Nephron (organoid): ENCODE measurements at regions not wholly inside any gene's neighbourhood (a gene's known extent, or its start where the extent isn't known, plus 50 kb on each side); places are given as distances from the start of the nearest gene placed in this dataset.
"Not testable (repeated sequence)": the region's sequence is repeated elsewhere in the genome, so short reads cannot be mapped to it uniquely, and the experiment has no call there.

Experiments used
- H3K27ac Mint-ChIP-seq, 3 experiments: 2 replicates each; pipeline ENCODE4 v1.8.0; 2020; ENCODE audit warnings: mixed read lengths in 3 of 3, mild to moderate bottlenecking in 2 of 3, moderate library complexity in 1 of 3
- H3K27me3 Mint-ChIP-seq: 2 replicates; pipeline ENCODE4 v1.8.0; 2021; ENCODE audit warnings: low read depth, mild to moderate bottlenecking, moderate library complexity, mixed read lengths
- H3K36me3 Mint-ChIP-seq: 2 replicates; pipeline ENCODE4 v1.8.0; 2020; ENCODE audit warnings: low read depth, mixed read lengths
- H3K4me1 Mint-ChIP-seq: 2 replicates; pipeline ENCODE4 v1.8.0; 2020; ENCODE audit warnings: mixed read lengths
- H3K4me3 Mint-ChIP-seq, 3 experiments: 2 replicates each; pipeline ENCODE4 v1.8.0; 2020; ENCODE audit warnings: mild to moderate bottlenecking in 3 of 3, mixed read lengths in 3 of 3, moderate library complexity in 2 of 3
- H3K9me3 Mint-ChIP-seq: 2 replicates; pipeline ENCODE4 v1.8.0; 2020; ENCODE audit warnings: mixed read lengths
- CTCF ChIP-seq, 3 experiments: fragments of 200-600 bp; sonication (generic); IDR thresholded peaks; one replicate each; pipeline ENCODE4 v1.5.0; 2021; ENCODE audit warnings: antibody characterized with exemption in 3 of 3; ENCODE audit not compliant: unreplicated experiment in 3 of 3

DNA sequence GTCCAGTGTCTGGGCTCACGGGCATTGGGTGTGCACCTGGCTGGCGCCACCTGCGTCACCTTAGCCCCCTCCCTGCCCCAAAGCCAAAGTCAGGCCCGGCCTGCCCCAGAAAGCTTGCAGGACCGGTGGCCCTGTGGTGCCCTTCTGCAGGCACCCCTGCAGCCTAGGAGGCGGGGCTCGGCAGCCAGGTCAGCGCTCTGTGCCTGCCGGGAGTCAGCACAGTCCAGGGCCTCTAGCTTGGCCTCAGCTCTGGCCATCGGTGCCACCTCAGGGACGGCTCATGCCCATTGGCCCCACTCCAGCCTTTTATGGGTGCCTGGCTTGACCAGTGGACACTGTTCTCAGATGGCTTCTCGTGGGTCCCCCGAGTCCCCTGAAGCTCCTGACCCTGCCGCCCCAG, 118.5 kb downstream of the TMEM121 start:
- H3K27me3 Mint-ChIP-seq, H3K4me1 Mint-ChIP-seq, H3K27ac Mint-ChIP-seq, H3K36me3 Mint-ChIP-seq, H3K4me3 Mint-ChIP-seq: not testable (repeated sequence)
- H3K9me3 Mint-ChIP-seq, result peaks cover 31% of the 10 kb centered on the region

DNA sequence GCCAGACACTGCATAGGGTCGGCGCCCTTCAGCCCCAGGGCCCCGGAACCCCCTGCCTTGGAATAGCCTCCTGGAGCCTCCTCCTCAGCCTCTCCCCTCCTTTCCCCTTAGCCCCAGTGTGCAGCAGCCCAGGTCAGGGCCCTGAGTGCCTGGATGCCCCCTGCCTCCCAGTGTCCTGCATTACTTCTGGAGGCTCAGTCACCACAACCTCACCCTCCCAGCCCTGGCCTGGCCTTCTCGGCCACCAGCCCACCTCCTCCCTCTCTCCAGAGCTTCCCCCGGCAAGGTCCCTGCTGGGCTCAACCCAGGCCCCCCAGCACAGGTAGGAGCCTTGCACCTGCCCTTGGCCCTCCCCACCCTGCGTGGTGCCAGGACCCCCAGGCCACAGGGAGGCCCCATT, 119.0 kb downstream of the TMEM121 start:
- peaks cover 34% of the 10 kb centered on the region for H3K9me3 Mint-ChIP-seq
- H3K4me1 Mint-ChIP-seq, H3K27me3 Mint-ChIP-seq, H3K4me3 Mint-ChIP-seq, H3K27ac Mint-ChIP-seq, H3K36me3 Mint-ChIP-seq: not testable (repeated sequence)

DNA sequence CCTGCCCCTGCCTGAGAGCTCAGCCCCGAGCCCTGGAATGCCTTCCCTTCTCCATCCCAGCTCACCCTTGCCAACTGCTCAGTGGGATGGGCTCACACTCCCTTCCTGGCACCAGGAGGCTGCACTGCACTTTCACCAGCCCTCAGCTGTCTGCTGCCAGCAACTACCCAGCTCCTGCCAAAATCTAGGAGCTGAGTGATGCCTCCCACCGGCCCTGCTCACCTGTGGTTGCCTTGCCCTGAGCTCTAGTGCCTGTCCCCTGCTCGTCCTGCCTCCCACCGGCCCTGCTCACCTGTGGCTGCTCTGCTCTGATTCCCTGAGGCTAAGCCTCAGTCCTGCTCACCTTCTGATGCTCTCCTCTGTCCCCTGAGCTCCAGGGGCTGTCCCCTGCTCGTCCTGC, 119.8 kb downstream of the TMEM121 start:
- Mint-ChIP-seq H3K27ac (no peak overlapping the region), H3K4me3 (no peak overlapping the region), H3K9me3 (peaks cover 34% of the 10 kb centered on the region), H3K4me1 (no peaks in the 10 kb centered on the region), H3K27me3 (no peaks in the 10 kb centered on the region), H3K36me3 (peaks cover 9% of the 10 kb centered on the region)
- no peak for TF ChIP-seq CTCF (IDR thresholded peaks at IDR 0.05; ENCODE audit: unreplicated experiment in 3 of 3)

- H3K4me3 Mint-ChIP-seq, H3K27ac Mint-ChIP-seq, H3K4me1 Mint-ChIP-seq, H3K27me3 Mint-ChIP-seq: not testable (repeated sequence)
- H3K9me3 Mint-ChIP-seq, result peaks cover 32% of the 10 kb centered on the region
- peaks cover 12% of the 10 kb centered on the region for H3K36me3 Mint-ChIP-seq
Measured at GRCh38 chr14:105646711-105647281, 120.4 kb downstream of the TMEM121 start.

- not testable (repeated sequence) for H3K27me3 Mint-ChIP-seq, H3K27ac Mint-ChIP-seq, H3K4me3 Mint-ChIP-seq, H3K4me1 Mint-ChIP-seq
- Mint-ChIP-seq H3K36me3 (peaks cover 13% of the 10 kb centered on the region), H3K9me3 (peaks cover 33% of the 10 kb centered on the region)
Measured at GRCh38 chr14:105647426-105647783, 121.0 kb downstream of the TMEM121 start.

DNA sequence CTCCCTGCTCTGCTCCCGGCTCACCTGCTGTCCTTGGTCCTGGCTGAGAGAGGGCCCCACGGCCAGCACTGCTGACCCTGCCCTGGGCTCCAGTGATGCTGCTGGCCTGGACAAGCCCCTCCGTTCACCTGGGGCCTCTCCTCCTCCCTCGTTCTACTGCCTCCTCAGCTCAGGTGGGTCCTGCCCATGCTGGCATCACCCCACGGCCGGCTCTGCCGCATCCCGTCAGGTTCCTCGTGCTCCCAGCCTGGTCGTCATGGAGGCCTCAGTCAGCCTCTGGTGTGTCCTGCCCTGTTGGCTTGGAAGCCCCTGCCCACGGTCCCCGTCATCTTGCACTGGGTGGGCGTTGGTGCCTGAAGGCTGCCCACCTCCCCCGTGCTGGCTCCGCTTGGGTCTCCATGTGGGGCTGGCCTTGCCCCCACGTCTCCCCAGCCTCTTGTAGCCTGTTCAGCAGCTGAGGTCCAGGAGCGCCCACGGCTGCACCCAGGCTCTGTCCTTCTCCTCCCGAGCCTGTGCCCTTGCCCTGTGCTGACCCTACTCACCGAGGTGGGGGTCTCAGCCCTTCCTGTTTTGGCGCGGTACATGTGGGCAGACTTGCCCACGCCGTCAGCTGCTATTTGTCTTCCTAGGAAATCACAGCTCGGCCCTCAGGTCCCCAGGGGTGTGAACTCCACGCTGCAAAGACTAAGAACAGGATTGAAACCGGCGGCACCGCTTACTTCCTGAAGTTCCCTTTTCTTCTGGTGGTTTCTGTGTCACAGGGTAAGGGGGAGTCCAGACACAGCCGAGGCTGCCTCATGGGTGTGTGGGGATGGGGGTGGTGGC, 121.6 kb downstream of the TMEM121 start:
- no peak overlapping the region for H3K27ac Mint-ChIP-seq
- H3K4me3 Mint-ChIP-seq, result no peak overlapping the region
- H3K36me3 Mint-ChIP-seq, result peaks cover 14% of the 10 kb centered on the region
- H3K9me3 Mint-ChIP-seq, result peaks cover 33% of the 10 kb centered on the region
- TF ChIP-seq CTCF (IDR thresholded peaks at IDR 0.05; ENCODE audit: unreplicated experiment in 3 of 3), result no peak
- H3K4me1 Mint-ChIP-seq, result no peaks in the 10 kb centered on the region
- no peaks in the 10 kb centered on the region for H3K27me3 Mint-ChIP-seq

DNA sequence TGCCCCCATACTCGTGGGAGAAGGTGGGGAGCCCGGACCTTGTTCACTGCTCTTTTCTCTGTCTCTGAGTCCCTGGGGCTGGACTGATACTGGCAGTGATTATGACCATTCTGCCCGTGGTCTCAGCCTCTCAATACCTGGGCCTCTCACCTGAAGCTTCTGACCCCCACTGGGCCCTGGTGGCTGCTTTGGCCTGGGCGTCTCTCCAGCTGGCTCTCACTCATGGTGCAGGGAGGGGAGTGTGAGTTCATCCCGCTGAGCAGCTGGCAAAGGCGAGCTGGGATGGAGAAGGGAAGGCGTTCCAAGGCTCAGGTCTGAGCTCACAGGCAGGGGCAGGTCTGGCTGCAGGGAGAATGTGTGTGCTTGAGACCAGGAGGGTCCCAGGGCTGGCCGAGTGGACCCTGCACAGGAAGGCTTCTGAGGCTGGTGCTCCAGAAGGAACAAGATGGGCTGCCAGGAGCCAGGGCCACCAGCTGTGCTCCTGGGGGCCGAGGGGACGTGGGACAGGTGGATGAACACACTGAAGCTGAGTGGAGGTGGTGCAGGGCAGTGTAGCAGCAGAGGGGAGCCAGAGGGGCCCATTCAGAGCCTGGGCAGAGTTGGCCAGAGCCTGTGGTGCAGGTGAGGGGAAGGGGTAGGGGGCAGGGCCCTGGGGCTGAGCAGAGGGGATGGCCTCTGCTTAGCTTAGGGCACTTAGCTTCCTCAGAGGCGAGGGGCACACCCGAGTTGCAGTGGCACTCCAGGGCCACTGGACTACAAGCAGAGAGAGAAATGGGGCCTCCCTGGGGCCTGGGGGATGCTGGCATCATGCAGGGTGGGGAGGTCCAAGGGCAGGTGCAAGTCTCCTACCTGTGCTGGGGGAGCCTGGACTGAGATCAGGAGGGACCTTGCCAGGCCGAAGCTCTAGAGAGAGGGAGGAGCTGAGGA, 122.5 kb downstream of the TMEM121 start:
- not testable (repeated sequence) for H3K4me3 Mint-ChIP-seq, H3K27me3 Mint-ChIP-seq, H3K27ac Mint-ChIP-seq, H3K4me1 Mint-ChIP-seq
- Mint-ChIP-seq H3K36me3 (peaks cover 17% of the 10 kb centered on the region), H3K9me3 (peaks cover 33% of the 10 kb centered on the region)

- not testable (repeated sequence) for H3K4me1 Mint-ChIP-seq, H3K27ac Mint-ChIP-seq, H3K27me3 Mint-ChIP-seq, H3K4me3 Mint-ChIP-seq
- peaks cover 38% of the 10 kb centered on the region for H3K9me3 Mint-ChIP-seq
- H3K36me3 Mint-ChIP-seq, result peaks cover 17% of the 10 kb centered on the region
Measured at GRCh38 chr14:105652317-105652716, 125.9 kb downstream of the TMEM121 start.

DNA sequence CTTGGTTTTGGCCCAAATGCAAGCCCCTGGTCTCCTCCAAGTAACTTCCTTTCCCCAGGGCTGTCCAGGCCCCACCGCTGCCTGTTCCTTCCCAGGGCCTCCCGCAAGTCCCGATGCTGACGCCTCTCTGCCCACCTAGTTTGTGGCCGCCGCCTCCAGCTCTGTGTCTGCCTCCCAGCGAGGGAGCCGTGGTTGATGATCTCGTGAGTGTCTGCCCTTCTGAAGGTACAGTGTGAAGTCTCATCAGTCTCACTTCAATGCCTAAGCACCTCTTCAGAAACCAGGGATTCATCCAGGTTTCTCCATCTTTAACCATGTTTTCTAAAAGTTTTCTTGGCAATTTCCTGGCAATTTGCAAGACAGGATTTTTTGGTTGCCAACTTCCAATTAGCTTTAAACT, 127.5 kb downstream of the TMEM121 start:
- H3K27ac Mint-ChIP-seq, H3K4me1 Mint-ChIP-seq, H3K4me3 Mint-ChIP-seq, H3K27me3 Mint-ChIP-seq: not testable (repeated sequence)
- Mint-ChIP-seq H3K9me3 (peaks cover 45% of the 10 kb centered on the region), H3K36me3 (peaks cover 12% of the 10 kb centered on the region)

DNA sequence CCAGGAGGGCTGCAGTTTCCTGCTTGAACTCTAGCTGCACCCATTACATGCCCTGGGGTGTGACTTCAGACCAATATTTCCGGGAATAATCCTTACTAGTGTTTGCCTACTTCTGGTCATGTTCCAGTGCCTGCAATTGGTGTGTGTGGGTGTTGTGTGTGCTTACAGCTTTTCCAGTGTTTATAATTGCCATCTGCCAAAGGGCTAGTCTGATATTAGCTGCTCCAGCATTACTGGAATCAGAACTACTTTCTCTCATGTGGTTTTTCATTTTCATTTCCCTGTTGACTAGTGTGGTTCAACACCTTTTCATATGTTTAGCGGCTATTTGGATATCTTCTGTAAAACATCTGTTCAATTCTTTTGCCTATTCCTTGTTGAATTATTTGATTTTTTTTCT, 132.9 kb downstream of the TMEM121 start:
- not testable (repeated sequence) for H3K27ac Mint-ChIP-seq, H3K27me3 Mint-ChIP-seq, H3K4me3 Mint-ChIP-seq, H3K4me1 Mint-ChIP-seq
- H3K9me3 Mint-ChIP-seq, result peaks cover 49% of the 10 kb centered on the region
- peaks cover 10% of the 10 kb centered on the region for H3K36me3 Mint-ChIP-seq
